PC-3 (cell line): ENCODE measurements at regions not wholly inside any gene's neighbourhood (a gene's known extent, or its start where the extent isn't known, plus 50 kb on each side); places are given as distances from the start of the nearest gene placed in this dataset.

Experiments
- ATAC-seq: fragments of 200-7000 bp; cut with Tn5 transposase; 2 replicates; pipeline ENCODE4 v1.9.1; 2020; ENCODE audit warnings: mild to moderate bottlenecking, moderate library complexity
- BruUV-seq: library from RNA; stranded (reverse); fragments of 400-500 nt; replicated peaks from 2 replicates; lab custom pipeline; 2021; lab: Mats Ljungman, UMichigan
- CTCF ChIA-PET: fragments of 300-600 bp; sonication (Branson Sonifier 250); formaldehyde crosslinking; loops from one replicate; lab custom pipeline; 2022; ENCODE audit warnings: antibody characterized with exemption; lab: Charles Lee
- POLR2A ChIA-PET: fragments of 300-600 bp; sonication (Branson Sonifier 250); formaldehyde crosslinking; loops from one replicate; lab custom pipeline; 2022; ENCODE audit warnings: antibody characterized with exemption; ENCODE audit not compliant: unreplicated experiment; lab: Charles Lee
- DNase-seq: peaks from one replicate; pipeline ENCODE4 v3.0.0-alpha.2; 2015
- H2AFZ ChIP-seq: fragments of 300-600 bp; sonication (generic); 2 replicates; pipeline ENCODE4 v1.6.0; 2016; ENCODE audit warnings: antibody characterized with exemption, low read length
- H3F3A ChIP-seq: fragments of 300-600 bp; sonication (generic); one replicate; pipeline ENCODE4 v1.6.0; 2017; ENCODE audit warnings: antibody characterized with exemption, low read length, control low read depth, mild to moderate bottlenecking; ENCODE audit not compliant: unreplicated experiment
- H3K27ac ChIP-seq: fragments of 300-600 bp; sonication (generic); 2 replicates; pipeline ENCODE4 v1.5.1; 2016; ENCODE audit warnings: mild to moderate bottlenecking, low read length
- H3K27me3 ChIP-seq: fragments of 300-600 bp; sonication (generic); 2 replicates; pipeline ENCODE4 v1.6.1; 2016; ENCODE audit warnings: low read length, mixed read lengths
- H3K36me3 ChIP-seq: fragments of 300-600 bp; sonication (generic); 2 replicates; pipeline ENCODE4 v1.6.1; 2016; ENCODE audit warnings: low read depth, mixed run types, low read length, mixed read lengths
- H3K4me1 ChIP-seq: fragments of 300-600 bp; sonication (generic); 2 replicates; pipeline ENCODE4 v1.5.1; 2016; ENCODE audit warnings: low read length; ENCODE audit not compliant: insufficient read depth
- H3K4me2 ChIP-seq: fragments of 300-600 bp; sonication (generic); 2 replicates; pipeline ENCODE4 v1.6.0; 2016; ENCODE audit warnings: low read length
- H3K4me3 ChIP-seq: fragments of 300-600 bp; sonication (generic); 2 replicates; pipeline ENCODE4 v1.5.1; 2016; ENCODE audit warnings: mild to moderate bottlenecking, low read length, mixed read lengths
- H3K79me2 ChIP-seq: fragments of 300-600 bp; sonication (generic); 2 replicates; pipeline ENCODE4 v1.6.1; 2017; ENCODE audit warnings: low read length, mixed read lengths
- H3K9ac ChIP-seq: fragments of 300-600 bp; sonication (generic); 2 replicates; pipeline ENCODE4 v1.6.0; 2016; ENCODE audit warnings: mild to moderate bottlenecking, low read length
- H3K9me2 ChIP-seq: fragments of 300-600 bp; sonication (generic); replicated peaks from 2 replicates; pipeline ENCODE4 v1.6.1; 2016; ENCODE audit warnings: mixed run types, low read length, mixed read lengths
- H3K9me3 ChIP-seq: fragments of 300-600 bp; sonication (generic); 2 replicates; pipeline ENCODE4 v1.6.1; 2016; ENCODE audit warnings: low read length, mixed read lengths
- H4K20me1 ChIP-seq: fragments of 300-600 bp; sonication (generic); 2 replicates; pipeline ENCODE4 v1.6.1; 2016; ENCODE audit warnings: low read length, mixed read lengths
- EZH2 ChIP-seq: fragments of 300-600 bp; sonication (generic); IDR thresholded peaks from one replicate; pipeline ENCODE4 v1.6.1; 2017; ENCODE audit warnings: antibody characterized with exemption, mild to moderate bottlenecking, low read length; ENCODE audit not compliant: unreplicated experiment
- EZH2phosphoT487 ChIP-seq: fragments of 300-600 bp; sonication (generic); IDR thresholded peaks from 2 replicates; pipeline ENCODE4 v1.6.1; 2018; ENCODE audit warnings: mild to moderate bottlenecking, antibody characterized with exemption, low read length, borderline replicate concordance
- intact Hi-C: fragments of 100-400 bp; cut with micrococcal nuclease; formaldehyde crosslinking; loops from 2 replicates; pipeline ENCODE4 v1.9.0; 2023
- TF ChIP-seq, protein P1 (sequence below): fragments of 300-600 bp; sonication (generic); conservative IDR thresholded peaks from 2 replicates; pipeline ENCODE4 v1.5.1; 2017; ENCODE audit warnings: antibody characterized with exemption, low read depth, mild to moderate bottlenecking, low read length

DNA sequence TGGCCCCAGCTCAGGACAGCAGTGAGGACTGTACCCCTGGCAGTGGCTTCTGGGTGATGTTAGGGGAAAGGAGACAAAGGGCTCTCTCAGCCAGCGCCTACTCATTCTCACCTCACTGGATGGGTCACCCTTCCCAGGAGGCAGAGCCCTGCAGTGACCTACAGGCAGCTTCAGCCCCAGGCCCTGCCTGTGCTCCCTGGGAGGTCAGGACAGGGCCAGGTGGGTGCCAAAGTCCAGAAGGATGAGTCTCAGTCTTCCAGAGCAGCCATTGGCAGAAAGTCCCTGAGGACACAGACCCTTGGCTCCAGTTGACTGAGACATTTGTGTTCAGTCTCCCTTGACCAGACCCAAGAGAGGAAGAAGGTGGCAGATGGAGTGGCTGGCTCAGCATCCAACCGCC, 75.1 kb downstream of the TEX51 start:
- Histone ChIP-seq H3F3A (no peaks in the 10 kb centered on the region), H3K27me3 (peaks cover 75% of the 10 kb centered on the region), H3K79me2 (no peaks in the 10 kb centered on the region), H3K36me3 (no peaks in the 10 kb centered on the region), H2AFZ (no peak overlapping the region), H3K4me1 (peaks cover 3% of the 10 kb centered on the region; the same call in 1 of the 2 replicates), H3K27ac (no peak overlapping the region), H3K9me3 (no peaks in the 10 kb centered on the region), H3K4me2 (no peak overlapping the region), H3K9ac (no peak overlapping the region), H3K9me2 (no peaks in the 10 kb centered on the region), H3K4me3 (no peak overlapping the region), H4K20me1 (no peaks in the 10 kb centered on the region)
- ATAC-seq (no peak), DNase-seq (no peak)
- intact Hi-C loops: no loop called here
- TF ChIP-seq, protein P1, sequence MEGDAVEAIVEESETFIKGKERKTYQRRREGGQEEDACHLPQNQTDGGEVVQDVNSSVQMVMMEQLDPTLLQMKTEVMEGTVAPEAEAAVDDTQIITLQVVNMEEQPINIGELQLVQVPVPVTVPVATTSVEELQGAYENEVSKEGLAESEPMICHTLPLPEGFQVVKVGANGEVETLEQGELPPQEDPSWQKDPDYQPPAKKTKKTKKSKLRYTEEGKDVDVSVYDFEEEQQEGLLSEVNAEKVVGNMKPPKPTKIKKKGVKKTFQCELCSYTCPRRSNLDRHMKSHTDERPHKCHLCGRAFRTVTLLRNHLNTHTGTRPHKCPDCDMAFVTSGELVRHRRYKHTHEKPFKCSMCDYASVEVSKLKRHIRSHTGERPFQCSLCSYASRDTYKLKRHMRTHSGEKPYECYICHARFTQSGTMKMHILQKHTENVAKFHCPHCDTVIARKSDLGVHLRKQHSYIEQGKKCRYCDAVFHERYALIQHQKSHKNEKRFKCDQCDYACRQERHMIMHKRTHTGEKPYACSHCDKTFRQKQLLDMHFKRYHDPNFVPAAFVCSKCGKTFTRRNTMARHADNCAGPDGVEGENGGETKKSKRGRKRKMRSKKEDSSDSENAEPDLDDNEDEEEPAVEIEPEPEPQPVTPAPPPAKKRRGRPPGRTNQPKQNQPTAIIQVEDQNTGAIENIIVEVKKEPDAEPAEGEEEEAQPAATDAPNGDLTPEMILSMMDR: no peak
- TF ChIP-seq EZH2 (no peak), EZH2phosphoT487 (no peak)
- ChIA-PET POLR2A (no interaction called here), CTCF (no interaction called here)
- no TSS peak for BruUV-seq

DNA sequence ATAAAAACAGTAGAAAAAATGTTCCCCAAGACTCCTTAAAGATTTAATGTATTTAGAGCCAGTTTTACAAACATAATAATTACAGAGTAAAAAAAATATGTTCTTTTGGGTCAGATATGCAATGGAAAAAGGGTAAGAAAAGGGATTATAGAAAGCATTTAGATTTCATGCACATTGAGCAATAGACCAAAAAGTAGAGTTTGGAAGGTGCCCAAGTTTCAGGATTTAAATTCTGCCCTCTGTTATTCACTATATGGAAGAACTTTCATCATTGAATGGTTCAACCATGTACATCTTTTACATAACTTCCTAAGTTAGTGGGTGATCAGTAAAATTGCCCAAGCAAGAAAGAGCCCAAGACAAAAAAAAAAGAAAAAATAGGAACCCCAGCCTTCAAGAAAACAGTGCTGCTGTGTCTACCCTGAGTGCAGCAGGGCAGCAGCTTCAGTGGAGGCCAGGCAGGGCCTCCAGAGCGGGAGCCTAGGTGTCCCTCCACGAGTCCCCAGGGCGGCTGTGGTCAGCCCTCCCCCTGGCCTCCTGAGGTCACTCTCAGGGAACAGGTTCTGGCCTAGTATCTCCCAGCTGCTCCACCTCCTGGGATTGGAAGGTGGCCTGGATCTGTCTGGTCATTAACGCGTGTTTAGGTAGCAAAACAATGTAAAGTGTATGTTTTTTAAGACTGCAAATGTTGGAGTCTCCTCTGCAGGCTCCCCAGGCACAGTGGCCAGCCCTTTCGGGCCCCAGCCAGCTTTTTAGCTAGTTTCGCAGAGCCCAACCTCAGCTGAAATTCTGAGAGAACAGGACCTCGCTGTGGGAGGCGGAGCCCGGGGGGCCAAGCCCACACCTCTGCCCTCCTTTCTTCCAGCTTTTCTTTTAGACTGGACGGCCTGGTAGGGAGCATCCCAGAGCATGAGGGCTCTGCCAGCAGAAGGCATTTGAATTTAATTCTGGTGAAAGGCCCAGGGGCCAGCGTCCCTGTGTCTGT, 77.3 kb downstream of the TEX51 start:
- H3K4me1 ChIP-seq: peaks cover 3% of the 10 kb centered on the region; the same call in 1 of the 2 replicates
- BruUV-seq: no TSS peak
- no peak for DNase-seq
- H3K9me2 ChIP-seq: no peaks in the 10 kb centered on the region
- ChIA-PET CTCF (no interaction called here), POLR2A (no interaction called here)
- intact Hi-C loops: no loop called here
- no peak overlapping the region for H3K9ac ChIP-seq
- H2AFZ ChIP-seq: no peak overlapping the region
- no peaks in the 10 kb centered on the region for H3K79me2 ChIP-seq
- peaks cover 67% of the 10 kb centered on the region for H3K27me3 ChIP-seq
- no peak for ATAC-seq
- no peak overlapping the region for H3K4me2 ChIP-seq
- no peak overlapping the region for H3K4me3 ChIP-seq
- no peaks in the 10 kb centered on the region for H3F3A ChIP-seq
- H3K9me3 ChIP-seq: no peaks in the 10 kb centered on the region
- H3K27ac ChIP-seq: no peak overlapping the region
- no peaks in the 10 kb centered on the region for H4K20me1 ChIP-seq
- H3K36me3 ChIP-seq: no peaks in the 10 kb centered on the region
- no peak for TF ChIP-seq EZH2
- TF ChIP-seq EZH2phosphoT487: no peak
- TF ChIP-seq, protein P1: no peak
